Glutamatergic neuron (in vitro differentiated cells): ENCODE measurements at regions not wholly inside any gene's neighbourhood (a gene's known extent, or its start where the extent isn't known, plus 50 kb on each side); places are given as distances from the start of the nearest gene placed in this dataset.

Experiments used
- DNase-seq: peaks from one replicate; pipeline ENCODE4 v3.0.0; 2022
- H3K27ac Mint-ChIP-seq: one replicate; pipeline ENCODE4 v1.8.0; 2020; ENCODE audit warnings: mild to moderate bottlenecking, mixed read lengths, inconsistent platforms; ENCODE audit not compliant: unreplicated experiment
- H3K27me3 Mint-ChIP-seq: one replicate; pipeline ENCODE4 v1.8.0; 2020; ENCODE audit warnings: mild to moderate bottlenecking, moderate library complexity, mixed read lengths, inconsistent platforms; ENCODE audit not compliant: unreplicated experiment
- H3K36me3 Mint-ChIP-seq: one replicate; pipeline ENCODE4 v1.8.0; 2020; ENCODE audit warnings: mild to moderate bottlenecking, mixed read lengths, inconsistent platforms; ENCODE audit not compliant: unreplicated experiment
- H3K4me1 Mint-ChIP-seq: one replicate; pipeline ENCODE4 v1.8.0; 2020; ENCODE audit warnings: mild to moderate bottlenecking, low read depth, mixed read lengths, inconsistent platforms; ENCODE audit not compliant: unreplicated experiment
- H3K4me3 Mint-ChIP-seq: one replicate; pipeline ENCODE4 v1.8.0; 2020; ENCODE audit warnings: mild to moderate bottlenecking, mixed read lengths, inconsistent platforms; ENCODE audit not compliant: unreplicated experiment
- H3K9me3 Mint-ChIP-seq: one replicate; pipeline ENCODE4 v1.8.0; 2020; ENCODE audit warnings: mild to moderate bottlenecking, moderate library complexity, mixed read lengths, inconsistent platforms; ENCODE audit not compliant: unreplicated experiment
- TF ChIP-seq, protein P1 (sequence below): fragments of 200-600 bp; sonication (generic); IDR thresholded peaks from one replicate; pipeline ENCODE4 v1.5.0; 2021; ENCODE audit not compliant: partially characterized antibody, unreplicated experiment

DNA sequence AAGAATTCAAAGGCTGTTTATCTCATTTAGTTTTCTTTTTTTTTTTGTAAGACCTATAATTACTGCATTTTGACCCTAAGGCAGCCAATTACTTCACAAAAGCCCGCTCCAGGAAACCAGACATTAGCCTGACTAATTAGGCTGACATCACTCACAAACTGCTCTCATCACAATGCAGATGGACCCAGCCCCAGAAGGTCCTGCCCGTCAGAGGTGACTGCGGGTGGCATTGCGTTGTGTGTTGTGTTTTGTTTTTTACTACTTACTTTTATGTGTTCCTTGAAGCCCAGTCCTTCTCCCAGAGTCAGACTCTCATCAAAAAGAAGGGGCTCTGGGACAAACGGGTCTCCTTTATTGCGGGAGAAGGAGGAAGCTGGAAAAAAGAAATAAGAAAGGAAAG lies 172.2 kb downstream of the HSD17B3 start:
- peaks cover 7% of the 10 kb centered on the region for H3K27me3 Mint-ChIP-seq
- H3K36me3 Mint-ChIP-seq: peaks cover 10% of the 10 kb centered on the region
- peaks cover 23% of the 10 kb centered on the region for H3K4me1 Mint-ChIP-seq
- no peak for DNase-seq
- TF ChIP-seq, protein P1, sequence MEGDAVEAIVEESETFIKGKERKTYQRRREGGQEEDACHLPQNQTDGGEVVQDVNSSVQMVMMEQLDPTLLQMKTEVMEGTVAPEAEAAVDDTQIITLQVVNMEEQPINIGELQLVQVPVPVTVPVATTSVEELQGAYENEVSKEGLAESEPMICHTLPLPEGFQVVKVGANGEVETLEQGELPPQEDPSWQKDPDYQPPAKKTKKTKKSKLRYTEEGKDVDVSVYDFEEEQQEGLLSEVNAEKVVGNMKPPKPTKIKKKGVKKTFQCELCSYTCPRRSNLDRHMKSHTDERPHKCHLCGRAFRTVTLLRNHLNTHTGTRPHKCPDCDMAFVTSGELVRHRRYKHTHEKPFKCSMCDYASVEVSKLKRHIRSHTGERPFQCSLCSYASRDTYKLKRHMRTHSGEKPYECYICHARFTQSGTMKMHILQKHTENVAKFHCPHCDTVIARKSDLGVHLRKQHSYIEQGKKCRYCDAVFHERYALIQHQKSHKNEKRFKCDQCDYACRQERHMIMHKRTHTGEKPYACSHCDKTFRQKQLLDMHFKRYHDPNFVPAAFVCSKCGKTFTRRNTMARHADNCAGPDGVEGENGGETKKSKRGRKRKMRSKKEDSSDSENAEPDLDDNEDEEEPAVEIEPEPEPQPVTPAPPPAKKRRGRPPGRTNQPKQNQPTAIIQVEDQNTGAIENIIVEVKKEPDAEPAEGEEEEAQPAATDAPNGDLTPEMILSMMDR: no peak
- peaks cover 3% of the 10 kb centered on the region for H3K9me3 Mint-ChIP-seq
- H3K4me3 Mint-ChIP-seq: no peak overlapping the region
- peak overlapping the region; percentile 76 for H3K27ac Mint-ChIP-seq

DNA sequence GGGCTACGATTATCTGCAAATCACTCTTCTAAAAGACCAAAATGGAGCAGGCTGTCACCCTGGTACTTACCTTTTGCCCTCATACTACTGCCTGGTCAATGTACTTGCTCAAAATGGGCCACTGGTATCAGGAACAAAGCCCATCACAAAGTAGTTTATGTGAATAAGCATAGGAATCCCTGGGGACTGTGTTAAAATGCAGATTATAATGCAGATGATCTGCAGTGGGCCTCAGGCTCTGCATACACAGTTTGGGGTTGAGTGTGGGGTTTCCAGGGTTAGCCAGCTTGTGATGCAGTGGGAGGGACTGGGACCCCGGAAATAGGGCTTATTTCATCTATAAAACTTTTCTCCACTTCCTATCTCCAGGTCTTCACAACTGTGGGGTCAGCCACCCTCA lies 173.1 kb downstream of the HSD17B3 start:
- Mint-ChIP-seq H3K4me3 (no peak overlapping the region), H3K9me3 (peaks cover 3% of the 10 kb centered on the region), H3K27ac (no peak overlapping the region), H3K4me1 (peaks cover 23% of the 10 kb centered on the region), H3K36me3 (peaks cover 10% of the 10 kb centered on the region), H3K27me3 (peaks cover 7% of the 10 kb centered on the region)
- no peak for DNase-seq
- TF ChIP-seq, protein P1: no peak

DNA sequence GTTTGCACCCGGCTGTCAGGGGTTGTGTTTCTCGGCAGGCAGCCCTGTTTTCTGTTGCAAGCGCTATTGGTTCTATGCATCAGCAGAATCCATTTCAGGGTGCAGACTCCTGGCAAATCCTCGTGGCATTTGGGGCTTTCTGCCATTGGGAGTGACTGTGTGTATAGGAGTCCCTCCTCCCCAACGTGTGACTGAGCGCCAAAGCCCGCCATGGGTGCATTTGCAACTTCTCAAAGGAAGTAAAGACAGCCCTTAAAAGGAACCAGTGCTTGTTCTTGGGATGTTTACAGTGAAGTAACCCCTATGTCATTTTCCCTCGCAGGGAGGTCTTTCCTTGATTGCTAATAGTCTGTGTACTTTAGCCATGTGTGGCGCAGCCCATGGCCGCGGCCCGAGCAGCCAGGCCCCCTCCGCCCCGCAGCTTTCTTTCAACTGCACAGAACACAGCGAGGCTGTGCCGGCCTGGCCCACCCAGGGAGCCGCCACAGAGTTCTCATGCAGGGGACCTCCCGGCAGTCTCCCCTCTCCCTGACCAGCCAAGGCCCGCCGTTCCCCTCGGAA lies 175.6 kb downstream of the HSD17B3 start:
- Mint-ChIP-seq H3K27me3 (peaks cover 5% of the 10 kb centered on the region), H3K9me3 (no peaks in the 10 kb centered on the region), H3K36me3 (peaks cover 13% of the 10 kb centered on the region), H3K4me3 (no peak overlapping the region), H3K4me1 (peaks cover 21% of the 10 kb centered on the region), H3K27ac (no peak overlapping the region)
- TF ChIP-seq, protein P1: no peak
- no peak for DNase-seq

DNA sequence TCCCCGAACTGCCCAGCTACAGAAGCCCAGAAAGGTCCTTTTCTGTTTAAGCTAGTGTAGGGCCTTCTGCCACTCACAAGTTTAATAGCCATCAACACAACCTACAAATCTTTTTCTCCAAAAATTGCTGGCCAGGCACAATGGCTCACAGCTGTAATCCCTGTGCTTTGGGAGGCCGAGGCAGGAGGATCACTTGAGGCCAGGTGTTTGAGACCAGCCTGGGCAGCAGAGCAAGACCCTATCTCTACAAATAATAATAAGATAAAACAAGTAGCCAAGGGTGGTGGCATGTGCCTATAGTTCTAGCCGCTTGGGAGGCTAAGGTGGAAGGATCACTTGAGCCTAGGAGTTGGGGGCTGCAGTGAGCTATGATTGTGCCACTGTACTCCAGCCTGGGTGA lies 176.4 kb downstream of the HSD17B3 start:
- H3K27me3 Mint-ChIP-seq: peaks cover 5% of the 10 kb centered on the region

DNA sequence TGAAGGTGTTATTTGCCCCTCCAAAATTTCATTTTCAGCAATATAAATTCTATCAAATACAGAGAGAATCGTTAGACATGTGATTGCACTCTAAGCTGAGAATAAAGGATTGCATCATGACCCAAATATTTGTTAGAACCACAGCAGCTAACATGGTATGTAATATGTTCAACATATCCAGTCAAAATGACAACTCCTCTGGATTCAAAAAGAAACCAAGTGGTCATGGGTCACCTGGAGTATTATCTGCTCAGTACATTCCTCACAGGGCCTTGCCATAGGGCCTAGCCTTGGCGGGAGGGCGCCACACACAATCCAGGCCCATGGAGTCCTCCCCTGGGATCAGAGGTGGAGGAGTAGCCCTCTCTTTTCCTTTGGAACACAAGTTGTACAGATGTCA lies 179.2 kb downstream of the HSD17B3 start:
- TF ChIP-seq, protein P1: no peak
- Mint-ChIP-seq H3K27ac (no peak overlapping the region), H3K27me3 (peaks cover 5% of the 10 kb centered on the region), H3K4me3 (no peak overlapping the region), H3K9me3 (peaks cover 7% of the 10 kb centered on the region), H3K4me1 (no peaks in the 10 kb centered on the region), H3K36me3 (peaks cover 26% of the 10 kb centered on the region)
- DNase-seq: no peak

More for the DNA sequence above, 176.4 kb downstream of the HSD17B3 start:
- H3K4me1 Mint-ChIP-seq: peaks cover 21% of the 10 kb centered on the region
- no peak overlapping the region for H3K27ac Mint-ChIP-seq
- H3K36me3 Mint-ChIP-seq: peaks cover 14% of the 10 kb centered on the region
- no peak overlapping the region for H3K4me3 Mint-ChIP-seq
- no peaks in the 10 kb centered on the region for H3K9me3 Mint-ChIP-seq
- TF ChIP-seq, protein P1: no peak
- no peak for DNase-seq
